ENCODE measurements at regions not wholly inside any gene's neighbourhood (a gene's known extent, or its start where the extent isn't known, plus 50 kb on each side); places are given as distances from the start of the nearest gene placed in this dataset.

GRCh38 chr12:24603371-24603770 is 345.5 kb downstream of the BCAT1 start:
- FAIRE-seq (no peak), DNase-seq (ENCODE audit: low spot score) (no peak), ATAC-seq (no peak)
- Histone ChIP-seq H2AFZ (ENCODE audit: low read length) (no peak overlapping the region), H3K36me3 (replicated peaks in 1 of 2; ENCODE audit: control insufficient read depth in 1 of 2, insufficient read depth in 2 of 2, low read length in 2 of 2) (no peaks in the 10 kb centered on the region), H3K9ac (ENCODE audit: insufficient read depth, low read depth, low read length) (no peak overlapping the region), H4K20me1 (ENCODE audit: insufficient read depth, low read length) (no peaks in the 10 kb centered on the region), H3K4me1 (ENCODE audit: insufficient read depth, low read length) (no peaks in the 10 kb centered on the region), H3K79me2 (ENCODE audit: insufficient read depth, low read length) (no peaks in the 10 kb centered on the region), H3K9me3 (ENCODE audit: low read length) (no peaks in the 10 kb centered on the region), H3K27me3 (ENCODE audit: control insufficient read depth in 1 of 2, insufficient read depth in 2 of 2, low read length in 2 of 2) (no peaks in the 10 kb centered on the region), H3K4me2 (ENCODE audit: low read depth, low read length) (no peak overlapping the region), H3K4me3 (replicated peaks in 1 of 3; ENCODE audit: insufficient read depth in 1 of 3, low read depth in 2 of 3, low read length in 3 of 3) (no peak overlapping the region), H3K27ac (ENCODE audit: extremely low read length, insufficient read depth, low read length) (no peak overlapping the region)
- ChIA-PET CTCF (ENCODE audit: low intra/inter-chr PET ratio, low total read pairs) (no interaction called here), POLR2A (no interaction called here)
- TF ChIP-seq DMAP1 (CRISPR knock-in tag; IDR thresholded peaks at IDR 0.05) (no peak), TERF1 (CRISPR knock-in tag; IDR thresholded peaks at IDR 0.05) (no peak), HNRNPH1 (optimal IDR thresholded peaks at IDR 0.05; ENCODE audit: low read depth, low read length) (no peak), CCDC6 (CRISPR knock-in tag; IDR thresholded peaks at IDR 0.05) (no peak), ZSCAN12 (CRISPR knock-in tag; IDR thresholded peaks at IDR 0.05) (no peak)
- intact Hi-C loops (cut with micrococcal nuclease; ENCODE audit: unreplicated experiment) (no loop called here), in situ Hi-C loops (cut with HindIII; ENCODE audit: extremely low pct_ligation_motif_present, low pct_unique_long_range_greater_than_20kb) (no loop called here)
- WGBS (ENCODE audit: low lambda C conversion rate), result 38% methylated on average over 3 of the region's 3 CpGs
- BruUV-seq (replicated peaks), result no TSS peak

GRCh38 chr12:24600996-24601395 is 347.9 kb downstream of the BCAT1 start:
- H3K27me3 ChIP-seq (ENCODE audit: control insufficient read depth in 1 of 2, insufficient read depth in 2 of 2, low read length in 2 of 2), result no peaks in the 10 kb centered on the region
- FAIRE-seq (no peak), ATAC-seq (no peak), DNase-seq (ENCODE audit: low spot score) (no peak)
- no peaks in the 10 kb centered on the region for H4K20me1 ChIP-seq (ENCODE audit: insufficient read depth, low read length)
- H3K4me1 ChIP-seq (ENCODE audit: insufficient read depth, low read length), result no peaks in the 10 kb centered on the region
- intact Hi-C loops (cut with micrococcal nuclease; ENCODE audit: unreplicated experiment), result no loop called here
- BruUV-seq (replicated peaks), result no TSS peak
- H3K9ac ChIP-seq (ENCODE audit: insufficient read depth, low read depth, low read length), result no peak overlapping the region
- H2AFZ ChIP-seq (ENCODE audit: low read length), result no peak overlapping the region
- H3K36me3 ChIP-seq (replicated peaks in 1 of 2; ENCODE audit: control insufficient read depth in 1 of 2, insufficient read depth in 2 of 2, low read length in 2 of 2), result no peaks in the 10 kb centered on the region
- no peak overlapping the region for H3K27ac ChIP-seq (ENCODE audit: extremely low read length, insufficient read depth, low read length)
- no peak overlapping the region for H3K4me2 ChIP-seq (ENCODE audit: low read depth, low read length)
- WGBS (ENCODE audit: low lambda C conversion rate), result 30% methylated on average over 1 of the region's 1 CpG
- no peaks in the 10 kb centered on the region for H3K9me3 ChIP-seq (ENCODE audit: low read length)
- no peak overlapping the region for H3K4me3 ChIP-seq (replicated peaks in 1 of 3; ENCODE audit: insufficient read depth in 1 of 3, low read depth in 2 of 3, low read length in 3 of 3)
- in situ Hi-C loops (cut with HindIII; ENCODE audit: extremely low pct_ligation_motif_present, low pct_unique_long_range_greater_than_20kb), result no loop called here
- CTCF ChIA-PET (ENCODE audit: low intra/inter-chr PET ratio, low total read pairs), result no interaction called here
- no peaks in the 10 kb centered on the region for H3K79me2 ChIP-seq (ENCODE audit: insufficient read depth, low read length)
- POLR2A ChIA-PET, result no interaction called here
- no peak for TF ChIP-seq MAFG (CRISPR knock-in tag; IDR thresholded peaks at IDR 0.05)
- no peak for TF ChIP-seq XRCC5 (optimal IDR thresholded peaks at IDR 0.05; ENCODE audit: low read length)
- no peak for TF ChIP-seq DDIT3 (CRISPR knock-in tag; IDR thresholded peaks at IDR 0.05)
- no peak for TF ChIP-seq ZNF570 (CRISPR knock-in tag; IDR thresholded peaks at IDR 0.05; ENCODE audit: borderline replicate concordance)
- TF ChIP-seq ZBTB2 (CRISPR knock-in tag; IDR thresholded peaks at IDR 0.05; ENCODE audit: low read depth), result no peak
- TF ChIP-seq RERE (CRISPR knock-in tag; IDR thresholded peaks at IDR 0.05; ENCODE audit: low read depth), result no peak
- no peak for TF ChIP-seq RARA (CRISPR knock-in tag; IDR thresholded peaks at IDR 0.05)

Data from HepG2 (cell line).